ENCODE measurements at regions not wholly inside any gene's neighbourhood (a gene's known extent, or its start where the extent isn't known, plus 50 kb on each side); places are given as distances from the start of the nearest gene placed in this dataset.

GRCh38 chr13:72246396-72246795 is 379.4 kb upstream of the DACH1 start:
- ChIA-PET CTCF (no interaction called here), POLR2A (no interaction called here)
- H3K4me3 ChIP-seq (ENCODE audit: low read depth, low read length), result no peak overlapping the region
- DNase-seq (ENCODE audit: low read depth), result no peak
- H3K27me3 ChIP-seq (ENCODE audit: control insufficient read depth, insufficient read depth, low read length), result no peaks in the 10 kb centered on the region
- TF ChIP-seq, protein P1, sequence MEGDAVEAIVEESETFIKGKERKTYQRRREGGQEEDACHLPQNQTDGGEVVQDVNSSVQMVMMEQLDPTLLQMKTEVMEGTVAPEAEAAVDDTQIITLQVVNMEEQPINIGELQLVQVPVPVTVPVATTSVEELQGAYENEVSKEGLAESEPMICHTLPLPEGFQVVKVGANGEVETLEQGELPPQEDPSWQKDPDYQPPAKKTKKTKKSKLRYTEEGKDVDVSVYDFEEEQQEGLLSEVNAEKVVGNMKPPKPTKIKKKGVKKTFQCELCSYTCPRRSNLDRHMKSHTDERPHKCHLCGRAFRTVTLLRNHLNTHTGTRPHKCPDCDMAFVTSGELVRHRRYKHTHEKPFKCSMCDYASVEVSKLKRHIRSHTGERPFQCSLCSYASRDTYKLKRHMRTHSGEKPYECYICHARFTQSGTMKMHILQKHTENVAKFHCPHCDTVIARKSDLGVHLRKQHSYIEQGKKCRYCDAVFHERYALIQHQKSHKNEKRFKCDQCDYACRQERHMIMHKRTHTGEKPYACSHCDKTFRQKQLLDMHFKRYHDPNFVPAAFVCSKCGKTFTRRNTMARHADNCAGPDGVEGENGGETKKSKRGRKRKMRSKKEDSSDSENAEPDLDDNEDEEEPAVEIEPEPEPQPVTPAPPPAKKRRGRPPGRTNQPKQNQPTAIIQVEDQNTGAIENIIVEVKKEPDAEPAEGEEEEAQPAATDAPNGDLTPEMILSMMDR (IDR thresholded peaks at IDR 0.05; ENCODE audit: insufficient read depth, low read depth, low read length), result no peak
- no peaks in the 10 kb centered on the region for H3K36me3 ChIP-seq (ENCODE audit: control insufficient read depth, insufficient read depth, low read length)

DNA sequence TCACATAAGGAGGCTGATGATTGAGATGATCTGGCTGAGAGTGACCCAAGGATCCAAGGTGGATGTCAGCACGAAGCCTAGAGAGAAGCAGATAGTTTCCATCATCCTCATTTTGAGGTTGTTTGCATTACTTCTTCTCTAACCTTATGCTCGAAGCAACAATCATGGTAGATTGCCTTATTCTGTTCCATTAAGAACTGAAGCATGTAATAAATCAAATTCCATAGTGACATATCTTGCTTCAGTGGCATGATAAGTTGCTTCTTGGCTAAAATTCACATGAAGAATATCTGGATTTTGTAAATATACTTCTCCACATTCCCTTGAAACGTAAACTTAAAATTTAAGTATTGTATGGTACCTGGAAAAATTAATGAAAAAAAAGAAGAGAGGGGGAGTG is 377.8 kb upstream of the DACH1 start:
- H3K27me3 ChIP-seq (ENCODE audit: control insufficient read depth, insufficient read depth, low read length), result no peaks in the 10 kb centered on the region
- POLR2A ChIA-PET, result no interaction called here
- DNase-seq (ENCODE audit: low read depth), result no peak
- CTCF ChIA-PET, result interaction anchor here (0.6 kb wide), 1 partner anchor 1176 kb away, joined by 3 read pairs; no protein-coding TSS in a partner anchor
- no peaks in the 10 kb centered on the region for H3K36me3 ChIP-seq (ENCODE audit: control insufficient read depth, insufficient read depth, low read length)
- TF ChIP-seq, protein P1 (IDR thresholded peaks at IDR 0.05; ENCODE audit: insufficient read depth, low read depth, low read length), result no peak
- no peak overlapping the region for H3K4me3 ChIP-seq (ENCODE audit: low read depth, low read length)

- no peaks in the 10 kb centered on the region for H3K36me3 ChIP-seq (ENCODE audit: control insufficient read depth, insufficient read depth, low read length)
- no peak overlapping the region for H3K4me3 ChIP-seq (ENCODE audit: low read depth, low read length)
- POLR2A ChIA-PET, result no interaction called here
- TF ChIP-seq, protein P1 (IDR thresholded peaks at IDR 0.05; ENCODE audit: insufficient read depth, low read depth, low read length), result no peak
- no peaks in the 10 kb centered on the region for H3K27me3 ChIP-seq (ENCODE audit: control insufficient read depth, insufficient read depth, low read length)
- CTCF ChIA-PET, result interaction anchor here (1.6 kb wide), 1 partner anchor 10 kb away, joined by 5 read pairs; no protein-coding TSS in a partner anchor
- no peak for DNase-seq (ENCODE audit: low read depth)
Observed at GRCh38 chr13:72230131-72230530, 363.1 kb upstream of the DACH1 start.

- CTCF ChIA-PET, result no interaction called here
- POLR2A ChIA-PET, result no interaction called here
- TF ChIP-seq, protein P1 (IDR thresholded peaks at IDR 0.05; ENCODE audit: insufficient read depth, low read depth, low read length), result no peak
Observed at GRCh38 chr13:72229067-72229466, 362.1 kb upstream of the DACH1 start.

DNA sequence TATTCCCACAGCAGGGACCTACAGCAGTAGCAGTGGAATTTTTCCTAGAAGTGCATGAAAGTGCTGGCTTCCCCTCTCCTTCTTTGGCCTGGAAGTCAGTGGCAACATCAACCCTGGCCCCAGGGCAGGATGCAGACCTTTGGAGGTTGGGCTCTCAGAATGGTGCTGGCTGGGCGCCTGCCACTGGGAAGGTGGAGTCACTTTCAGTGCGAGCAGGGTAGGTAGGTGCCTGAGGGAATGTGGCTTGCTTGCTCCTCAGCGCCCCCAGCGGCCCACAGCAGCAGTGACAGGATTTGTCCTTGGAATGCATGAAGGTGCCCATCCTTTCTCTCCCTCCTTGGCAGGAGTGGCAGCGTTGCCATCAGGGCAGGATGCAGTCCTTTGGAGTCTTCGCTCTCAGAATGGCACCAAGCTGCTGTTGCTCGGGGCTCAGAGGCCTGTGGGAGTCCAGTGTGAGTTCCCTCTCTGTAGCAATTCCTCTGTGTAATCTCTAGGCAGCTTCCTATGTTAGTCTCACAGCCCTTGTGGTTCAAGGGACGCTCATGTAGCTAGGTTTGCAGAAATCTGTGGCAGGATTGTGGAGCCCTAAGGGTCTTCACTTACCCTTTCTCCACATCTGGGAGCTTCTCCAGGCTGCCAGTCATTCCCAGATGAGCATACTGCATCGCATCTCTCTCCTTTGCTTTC is 354.4 kb upstream of the DACH1 start:
- no peak for DNase-seq (ENCODE audit: low read depth)
- TF ChIP-seq, protein P1 (IDR thresholded peaks at IDR 0.05; ENCODE audit: insufficient read depth, low read depth, low read length), result peak; percentile 55
- ChIA-PET POLR2A (no interaction called here), CTCF (interaction anchor here (0.6 kb wide), 1 partner anchor 150 kb away, joined by 3 read pairs; no protein-coding TSS in a partner anchor)
- no peaks in the 10 kb centered on the region for H3K36me3 ChIP-seq (ENCODE audit: control insufficient read depth, insufficient read depth, low read length)
- no peak overlapping the region for H3K4me3 ChIP-seq (ENCODE audit: low read depth, low read length)
- no peaks in the 10 kb centered on the region for H3K27me3 ChIP-seq (ENCODE audit: control insufficient read depth, insufficient read depth, low read length)

More at GRCh38 chr13:72229067-72229466, 362.1 kb upstream of the DACH1 start:
- H3K4me3 ChIP-seq (ENCODE audit: low read depth, low read length), result no peak overlapping the region
- DNase-seq (ENCODE audit: low read depth), result no peak
- H3K36me3 ChIP-seq (ENCODE audit: control insufficient read depth, insufficient read depth, low read length), result no peaks in the 10 kb centered on the region
- H3K27me3 ChIP-seq (ENCODE audit: control insufficient read depth, insufficient read depth, low read length), result no peaks in the 10 kb centered on the region
